ENCODE measurements at regions not wholly inside any gene's neighbourhood (a gene's known extent, or its start where the extent isn't known, plus 50 kb on each side); places are given as distances from the start of the nearest gene placed in this dataset.
"Not testable (repeated sequence)": the region's sequence is repeated elsewhere in the genome, so short reads cannot be mapped to it uniquely, and the experiment has no call there.

- no peaks in the 10 kb centered on the region for H3K36me3 ChIP-seq
- ATAC-seq (no peak), DNase-seq (no peak)
- H3K4me3 ChIP-seq = no peak overlapping the region
- H3K9me3 ChIP-seq = no peaks in the 10 kb centered on the region
- H3K27ac ChIP-seq = peak overlapping the region in 2 of 4 donors; percentile 73 to 75
- TF ChIP-seq POLR2A (IDR thresholded peaks at IDR 0.05) (no peak), CTCF (IDR thresholded peaks at IDR 0.05 in 4 of 5, conservative IDR thresholded peaks at IDR 0.05 in 1 of 5) (no peak)
- no peaks in the 10 kb centered on the region for H3K27me3 ChIP-seq
- intact Hi-C loops (cut with DNase I; ENCODE audit: low total_unique reads) (no loop called here), in situ Hi-C loops (cut with MboI; ENCODE audit: low sequenced_read_pairs in 4 of 4) (loop anchor here in 3 of 4 donors (10.0 to 25.0 kb wide), 2 partner anchors 289 to 296 kb away; no protein-coding TSS in a partner anchor)
- peaks cover 22% of the 10 kb centered on the region in 2 donors for H3K4me1 ChIP-seq
Observed at GRCh38 chr3:177351206-177351605, 153.9 kb upstream of the TBL1XR1 start.

GRCh38 chr3:177351757-177352158 lies 154.5 kb upstream of the TBL1XR1 start:
- intact Hi-C loops (cut with DNase I; ENCODE audit: low total_unique reads) (no loop called here), in situ Hi-C loops (cut with MboI; ENCODE audit: low sequenced_read_pairs in 4 of 4) (loop anchor here in 3 of 4 donors (10.0 to 25.0 kb wide), 2 partner anchors 289 to 297 kb away; no protein-coding TSS in a partner anchor)
- no peak for DNase-seq
- H3K27me3 ChIP-seq = no peaks in the 10 kb centered on the region
- no peaks in the 10 kb centered on the region for H3K36me3 ChIP-seq
- no peaks in the 10 kb centered on the region for H3K9me3 ChIP-seq
- H3K4me3 ChIP-seq = no peak overlapping the region
- peak overlapping the region; percentile 63 to 75 (median 70) for H3K27ac ChIP-seq
- no peak for TF ChIP-seq POLR2A (IDR thresholded peaks at IDR 0.05)
- TF ChIP-seq CTCF (IDR thresholded peaks at IDR 0.05 in 4 of 5, conservative IDR thresholded peaks at IDR 0.05 in 1 of 5) = no peak
- ATAC-seq = no peak
- peaks cover 23 to 27% of the 10 kb centered on the region in 2 donors for H3K4me1 ChIP-seq

GRCh38 chr3:177352424-177352823 lies 155.1 kb upstream of the TBL1XR1 start:
- TF ChIP-seq POLR2A (IDR thresholded peaks at IDR 0.05) (no peak), CTCF (IDR thresholded peaks at IDR 0.05 in 4 of 5, conservative IDR thresholded peaks at IDR 0.05 in 1 of 5) (no peak)
- peaks cover 28 to 30% of the 10 kb centered on the region in 2 donors for H3K4me1 ChIP-seq
- ATAC-seq = peak; percentile 54 to 81
- peak overlapping the region; percentile 63 to 75 (median 70) for H3K27ac ChIP-seq
- intact Hi-C loops (cut with DNase I; ENCODE audit: low total_unique reads) (no loop called here), in situ Hi-C loops (cut with MboI; ENCODE audit: low sequenced_read_pairs in 4 of 4) (loop anchor here in 3 of 4 donors (10.0 to 25.0 kb wide), 2 partner anchors 290 to 298 kb away; no protein-coding TSS in a partner anchor)
- H3K27me3 ChIP-seq = no peaks in the 10 kb centered on the region
- peak in 1 of 2 donors; percentile 63 for DNase-seq
- no peaks in the 10 kb centered on the region for H3K9me3 ChIP-seq
- H3K4me3 ChIP-seq = no peak overlapping the region
- no peaks in the 10 kb centered on the region for H3K36me3 ChIP-seq

- Histone ChIP-seq H3K27me3 (no peaks in the 10 kb centered on the region), H3K9me3 (no peaks in the 10 kb centered on the region), H3K36me3 (no peaks in the 10 kb centered on the region), H3K27ac (no peak overlapping the region), H3K4me3 (no peak overlapping the region), H3K4me1 (peaks cover 35 to 37% of the 10 kb centered on the region in 2 donors)
- ATAC-seq (no peak), DNase-seq (no peak)
- intact Hi-C loops (cut with DNase I; ENCODE audit: low total_unique reads) = no loop called here
- TF ChIP-seq CTCF (IDR thresholded peaks at IDR 0.05 in 4 of 5, conservative IDR thresholded peaks at IDR 0.05 in 1 of 5) = no peak
- no peak for TF ChIP-seq POLR2A (IDR thresholded peaks at IDR 0.05)
- in situ Hi-C loops (cut with MboI; ENCODE audit: low sequenced_read_pairs in 4 of 4) = loop anchor here in 3 of 4 donors (10.0 to 25.0 kb wide), 2 partner anchors 291 to 298 kb away; no protein-coding TSS in a partner anchor
Observed at GRCh38 chr3:177353140-177353539, 155.9 kb upstream of the TBL1XR1 start.

GRCh38 chr3:177353879-177354278 lies 156.6 kb upstream of the TBL1XR1 start:
- ATAC-seq; H3K27ac ChIP-seq; H3K27me3 ChIP-seq; H3K36me3 ChIP-seq; H3K9me3 ChIP-seq; H3K4me3 ChIP-seq; DNase-seq; intact Hi-C loops (cut with DNase I; ENCODE audit: low total_unique reads): not testable (repeated sequence)
- peaks cover 43 to 44% of the 10 kb centered on the region in 2 donors for H3K4me1 ChIP-seq
- in situ Hi-C loops (cut with MboI; ENCODE audit: low sequenced_read_pairs in 4 of 4) = loop anchor here in 3 of 4 donors (10.0 to 25.0 kb wide), 2 partner anchors 292 to 299 kb away; no protein-coding TSS in a partner anchor
